ENCODE measurements at regions not wholly inside any gene's neighbourhood (a gene's known extent, or its start where the extent isn't known, plus 50 kb on each side); places are given as distances from the start of the nearest gene placed in this dataset.

DNA sequence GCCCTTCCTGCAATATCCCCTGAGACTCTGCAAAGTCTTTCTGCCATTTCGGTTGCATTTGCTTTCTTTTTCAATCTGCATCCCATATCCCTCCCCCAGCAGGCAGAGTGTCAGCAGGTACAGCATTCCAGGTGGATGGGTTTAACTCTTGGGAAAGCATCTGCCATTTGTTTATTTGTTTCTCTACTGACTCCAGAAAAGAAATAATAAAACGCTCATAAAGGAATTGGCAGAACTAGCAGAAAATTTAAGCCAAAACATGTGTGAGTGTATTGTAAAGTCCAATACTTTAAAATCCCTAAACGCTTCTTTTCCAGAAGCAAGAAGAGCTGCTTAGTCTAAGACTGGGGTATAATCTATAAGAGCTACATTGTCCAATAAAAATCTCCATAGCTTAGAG, 393.8 kb downstream of the TNS3 start:
- no peak overlapping the region for H2BK5ac ChIP-seq (ENCODE audit: low read depth, low read length, poor library complexity, severe bottlenecking)
- H3K9me3 ChIP-seq (ENCODE audit: control insufficient read depth, low read length), result no peaks in the 10 kb centered on the region
- no peak overlapping the region for H3K9ac ChIP-seq (ENCODE audit: low read length)
- H4K91ac ChIP-seq (ENCODE audit: low read length), result no peak overlapping the region
- no peak overlapping the region for H3K14ac ChIP-seq (ENCODE audit: low read length in 2 of 2)
- WGBS, result 80% methylated on average over 1 of the region's 3 CpGs
- no peak overlapping the region for H3K23ac ChIP-seq (ENCODE audit: low read length in 2 of 2)
- H2BK120ac ChIP-seq (ENCODE audit: low read depth, low read length), result no peak overlapping the region
- no peaks in the 10 kb centered on the region for H3K36me3 ChIP-seq (ENCODE audit: control insufficient read depth in 1 of 2, insufficient read depth in 2 of 2, low read depth in 1 of 2, low read length in 2 of 2)
- H3K4me1 ChIP-seq (ENCODE audit: control insufficient read depth, insufficient read depth, low read depth, low read length), result no peaks in the 10 kb centered on the region
- no peak for DNase-seq
- no peak overlapping the region for H3K4me3 ChIP-seq (ENCODE audit: insufficient read depth in 1 of 2, low read depth in 1 of 2, low read length in 2 of 2)
- H3K79me1 ChIP-seq (replicated peaks; ENCODE audit: low read length, poor library complexity, severe bottlenecking), result no peaks in the 10 kb centered on the region
- H3K27me3 ChIP-seq (ENCODE audit: control insufficient read depth in 1 of 2, insufficient read depth in 1 of 2, low read length in 2 of 2), result peaks cover 19 to 20% of the 10 kb centered on the region in 2 experiments
- H3K4me2 ChIP-seq (ENCODE audit: low read length, poor library complexity, severe bottlenecking), result no peak overlapping the region
- no peak overlapping the region for H2BK12ac ChIP-seq (ENCODE audit: low read length in 2 of 2)
- no peak overlapping the region for H3K27ac ChIP-seq (ENCODE audit: low read length, poor library complexity, severe bottlenecking)
- no peak overlapping the region for H2AFZ ChIP-seq (ENCODE audit: low read depth, low read length)
- no peak overlapping the region for H3K4ac ChIP-seq (ENCODE audit: low read depth in 1 of 2, low read length in 2 of 2)
- no peak overlapping the region for H3K18ac ChIP-seq (ENCODE audit: low read depth in 1 of 2, low read length in 2 of 2)
- no peak overlapping the region for H4K8ac ChIP-seq (ENCODE audit: low read length)
- H2BK15ac ChIP-seq (ENCODE audit: low read depth, poor library complexity, severe bottlenecking), result no peak overlapping the region
- no peak overlapping the region for H2AK5ac ChIP-seq (ENCODE audit: low read length, severe bottlenecking)

DNA sequence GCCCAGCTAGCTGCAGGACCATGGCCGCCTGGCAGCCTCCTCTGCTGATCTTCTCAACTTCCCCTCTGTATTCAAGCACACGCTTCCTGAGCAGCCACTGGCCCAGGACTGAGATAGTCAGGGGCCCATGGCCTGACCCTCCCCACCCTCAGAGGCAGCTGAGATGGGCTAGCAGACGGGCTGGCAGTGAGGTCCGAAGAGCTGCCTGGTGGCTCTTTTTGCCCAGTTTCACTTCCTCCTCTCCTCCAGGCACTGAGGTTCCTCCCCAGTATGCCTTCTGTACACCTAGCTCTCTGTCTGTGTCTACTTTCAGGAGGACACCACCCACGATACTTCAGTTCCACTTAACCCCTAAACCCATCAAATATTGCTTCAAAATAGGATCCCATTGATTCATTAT, 395.6 kb downstream of the TNS3 start:
- H3K18ac ChIP-seq (ENCODE audit: low read depth in 1 of 2, low read length in 2 of 2), result peak overlapping the region in 1 of 2 experiments; percentile 15
- no peaks in the 10 kb centered on the region for H3K79me1 ChIP-seq (replicated peaks; ENCODE audit: low read length, poor library complexity, severe bottlenecking)
- H4K8ac ChIP-seq (ENCODE audit: low read length), result peak overlapping the region; percentile 27
- no peak for DNase-seq
- WGBS, result 99% methylated on average over 5 of the region's 5 CpGs
- H2BK5ac ChIP-seq (ENCODE audit: low read depth, low read length, poor library complexity, severe bottlenecking), result no peak overlapping the region
- H3K14ac ChIP-seq (ENCODE audit: low read length in 2 of 2), result no peak overlapping the region
- H3K4ac ChIP-seq (ENCODE audit: low read depth in 1 of 2, low read length in 2 of 2), result no peak overlapping the region
- no peak overlapping the region for H2BK15ac ChIP-seq (ENCODE audit: low read depth, poor library complexity, severe bottlenecking)
- no peaks in the 10 kb centered on the region for H3K4me1 ChIP-seq (ENCODE audit: control insufficient read depth, insufficient read depth, low read depth, low read length)
- no peak overlapping the region for H2AFZ ChIP-seq (ENCODE audit: low read depth, low read length)
- H3K9ac ChIP-seq (ENCODE audit: low read length), result no peak overlapping the region
- no peak overlapping the region for H3K4me2 ChIP-seq (ENCODE audit: low read length, poor library complexity, severe bottlenecking)
- no peak overlapping the region for H3K4me3 ChIP-seq (ENCODE audit: insufficient read depth in 1 of 2, low read depth in 1 of 2, low read length in 2 of 2)
- no peaks in the 10 kb centered on the region for H3K36me3 ChIP-seq (ENCODE audit: control insufficient read depth in 1 of 2, insufficient read depth in 2 of 2, low read depth in 1 of 2, low read length in 2 of 2)
- H3K27me3 ChIP-seq (ENCODE audit: control insufficient read depth in 1 of 2, insufficient read depth in 1 of 2, low read length in 2 of 2), result peaks cover 12 to 26% of the 10 kb centered on the region in 2 experiments
- H2BK12ac ChIP-seq (ENCODE audit: low read length in 2 of 2), result no peak overlapping the region
- no peak overlapping the region for H2AK5ac ChIP-seq (ENCODE audit: low read length, severe bottlenecking)
- H2BK120ac ChIP-seq (ENCODE audit: low read depth, low read length), result no peak overlapping the region
- peak overlapping the region; percentile 6 for H4K91ac ChIP-seq (ENCODE audit: low read length)
- no peaks in the 10 kb centered on the region for H3K9me3 ChIP-seq (ENCODE audit: control insufficient read depth, low read length)
- H3K27ac ChIP-seq (ENCODE audit: low read length, poor library complexity, severe bottlenecking), result no peak overlapping the region
- H3K23ac ChIP-seq (ENCODE audit: low read length in 2 of 2), result no peak overlapping the region

DNA sequence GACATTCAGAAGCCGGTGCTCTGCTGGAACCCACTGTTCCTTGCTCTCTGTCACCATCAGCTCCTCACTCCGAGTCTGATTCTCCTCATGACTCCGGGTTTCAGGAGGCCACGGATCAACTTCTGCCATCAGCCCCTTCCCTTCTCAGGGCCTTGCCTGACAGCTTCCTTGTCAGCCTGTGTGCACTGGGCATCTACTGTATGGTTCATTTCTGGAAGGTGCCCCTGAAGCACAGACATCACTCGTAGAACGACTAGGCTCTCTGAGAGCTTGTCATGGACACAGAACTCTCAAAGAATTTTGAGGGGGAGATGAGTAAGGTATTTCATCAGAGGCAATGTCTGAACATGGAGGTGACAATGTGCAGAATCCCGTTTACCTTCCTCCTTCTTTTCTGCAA, 396.1 kb downstream of the TNS3 start:
- Histone ChIP-seq H3K27ac (ENCODE audit: low read length, poor library complexity, severe bottlenecking) (no peak overlapping the region), H3K79me1 (replicated peaks; ENCODE audit: low read length, poor library complexity, severe bottlenecking) (no peaks in the 10 kb centered on the region), H4K8ac (ENCODE audit: low read length) (peak overlapping the region; percentile 27), H3K4me2 (ENCODE audit: low read length, poor library complexity, severe bottlenecking) (no peak overlapping the region), H2BK15ac (ENCODE audit: low read depth, poor library complexity, severe bottlenecking) (no peak overlapping the region), H2BK120ac (ENCODE audit: low read depth, low read length) (no peak overlapping the region), H4K91ac (ENCODE audit: low read length) (no peak overlapping the region), H3K4ac (ENCODE audit: low read depth in 1 of 2, low read length in 2 of 2) (no peak overlapping the region), H3K9ac (ENCODE audit: low read length) (no peak overlapping the region), H3K36me3 (ENCODE audit: control insufficient read depth in 1 of 2, insufficient read depth in 2 of 2, low read depth in 1 of 2, low read length in 2 of 2) (no peaks in the 10 kb centered on the region), H3K4me3 (ENCODE audit: insufficient read depth in 1 of 2, low read depth in 1 of 2, low read length in 2 of 2) (no peak overlapping the region), H3K14ac (ENCODE audit: low read length in 2 of 2) (no peak overlapping the region), H2AFZ (ENCODE audit: low read depth, low read length) (no peak overlapping the region), H3K18ac (ENCODE audit: low read depth in 1 of 2, low read length in 2 of 2) (no peak overlapping the region), H3K4me1 (ENCODE audit: control insufficient read depth, insufficient read depth, low read depth, low read length) (no peaks in the 10 kb centered on the region), H3K27me3 (ENCODE audit: control insufficient read depth in 1 of 2, insufficient read depth in 1 of 2, low read length in 2 of 2) (peaks cover 17 to 26% of the 10 kb centered on the region in 2 experiments), H2AK5ac (ENCODE audit: low read length, severe bottlenecking) (no peak overlapping the region), H3K23ac (ENCODE audit: low read length in 2 of 2) (no peak overlapping the region), H2BK12ac (ENCODE audit: low read length in 2 of 2) (no peak overlapping the region), H2BK5ac (ENCODE audit: low read depth, low read length, poor library complexity, severe bottlenecking) (no peak overlapping the region), H3K9me3 (ENCODE audit: control insufficient read depth, low read length) (no peaks in the 10 kb centered on the region)
- WGBS, result 91% methylated on average over 7 of the region's 7 CpGs
- no peak for DNase-seq

DNA sequence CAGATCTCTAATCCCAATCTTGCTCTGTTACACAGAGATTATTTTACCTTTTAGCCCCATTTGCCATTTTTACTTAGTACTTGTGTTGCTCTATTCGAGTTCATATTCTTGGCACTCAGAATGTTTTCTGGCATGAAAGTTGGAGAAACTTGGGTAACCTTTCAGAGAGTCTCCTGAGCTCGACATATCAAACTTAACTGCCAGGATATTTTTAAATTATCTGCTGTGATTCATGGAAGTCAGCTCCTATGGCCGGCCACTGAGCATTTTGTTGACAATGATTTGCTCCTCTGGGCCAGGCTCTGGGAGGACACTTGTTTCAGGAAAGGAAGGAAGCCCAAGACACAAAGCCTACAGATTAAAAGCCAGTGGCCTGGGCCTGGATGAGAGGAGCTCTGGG, 396.7 kb downstream of the TNS3 start:
- no peak overlapping the region for H3K14ac ChIP-seq (ENCODE audit: low read length in 2 of 2)
- H3K79me1 ChIP-seq (replicated peaks; ENCODE audit: low read length, poor library complexity, severe bottlenecking), result no peaks in the 10 kb centered on the region
- no peak for DNase-seq
- no peak overlapping the region for H3K18ac ChIP-seq (ENCODE audit: low read depth in 1 of 2, low read length in 2 of 2)
- no peak overlapping the region for H3K9ac ChIP-seq (ENCODE audit: low read length)
- no peak overlapping the region for H3K4me2 ChIP-seq (ENCODE audit: low read length, poor library complexity, severe bottlenecking)
- no peak overlapping the region for H3K4me3 ChIP-seq (ENCODE audit: insufficient read depth in 1 of 2, low read depth in 1 of 2, low read length in 2 of 2)
- peaks cover 11 to 19% of the 10 kb centered on the region in 2 experiments for H3K27me3 ChIP-seq (ENCODE audit: control insufficient read depth in 1 of 2, insufficient read depth in 1 of 2, low read length in 2 of 2)
- H4K8ac ChIP-seq (ENCODE audit: low read length), result no peak overlapping the region
- no peak overlapping the region for H2BK12ac ChIP-seq (ENCODE audit: low read length in 2 of 2)
- no peak overlapping the region for H2AFZ ChIP-seq (ENCODE audit: low read depth, low read length)
- H3K36me3 ChIP-seq (ENCODE audit: control insufficient read depth in 1 of 2, insufficient read depth in 2 of 2, low read depth in 1 of 2, low read length in 2 of 2), result no peaks in the 10 kb centered on the region
- no peaks in the 10 kb centered on the region for H3K4me1 ChIP-seq (ENCODE audit: control insufficient read depth, insufficient read depth, low read depth, low read length)
- H2AK5ac ChIP-seq (ENCODE audit: low read length, severe bottlenecking), result no peak overlapping the region
- no peak overlapping the region for H2BK5ac ChIP-seq (ENCODE audit: low read depth, low read length, poor library complexity, severe bottlenecking)
- H3K27ac ChIP-seq (ENCODE audit: low read length, poor library complexity, severe bottlenecking), result no peak overlapping the region
- no peaks in the 10 kb centered on the region for H3K9me3 ChIP-seq (ENCODE audit: control insufficient read depth, low read length)
- no peak overlapping the region for H4K91ac ChIP-seq (ENCODE audit: low read length)
- WGBS, result 95% methylated on average over 3 of the region's 3 CpGs
- H2BK15ac ChIP-seq (ENCODE audit: low read depth, poor library complexity, severe bottlenecking), result no peak overlapping the region
- no peak overlapping the region for H2BK120ac ChIP-seq (ENCODE audit: low read depth, low read length)
- no peak overlapping the region for H3K23ac ChIP-seq (ENCODE audit: low read length in 2 of 2)
- H3K4ac ChIP-seq (ENCODE audit: low read depth in 1 of 2, low read length in 2 of 2), result no peak overlapping the region

Data from mesenchymal stem cell (in vitro differentiated cells and primary cell).